Retinal pigment epithelial cell (primary cell): ENCODE measurements at regions not wholly inside any gene's neighbourhood (a gene's known extent, or its start where the extent isn't known, plus 50 kb on each side); places are given as distances from the start of the nearest gene placed in this dataset.

Source experiments
- DNase-seq: peaks from one replicate; pipeline ENCODE4 v3.0.0-alpha.2; 2010; ENCODE audit warnings: low read depth
- H3K4me3 ChIP-seq: 2 replicates; pipeline ENCODE4 v1.5.1; 2011; ENCODE audit warnings: mild to moderate bottlenecking, low read length, control low read depth, moderate library complexity
- CTCF ChIP-seq: conservative IDR thresholded peaks from 2 replicates; pipeline ENCODE4 v1.5.1; 2011; ENCODE audit warnings: low read depth, low read length, control low read depth, inconsistent platforms

GRCh38 chr12:65534238-65534841 lies 255.9 kb downstream of the MSRB3 start:
- H3K4me3 ChIP-seq, result no peak overlapping the region
- TF ChIP-seq CTCF, result no peak
- DNase-seq, result peak; percentile 58

- no peak for TF ChIP-seq CTCF
- DNase-seq, result no peak
- H3K4me3 ChIP-seq, result no peak overlapping the region
Measured at GRCh38 chr12:65535946-65536345, 257.5 kb downstream of the MSRB3 start.

GRCh38 chr12:65536351-65536750 lies 257.9 kb downstream of the MSRB3 start:
- no peak overlapping the region for H3K4me3 ChIP-seq
- no peak for DNase-seq
- no peak for TF ChIP-seq CTCF

- H3K4me3 ChIP-seq, result no peak overlapping the region
- DNase-seq, result peak; percentile 99
- no peak for TF ChIP-seq CTCF
Measured at GRCh38 chr12:65536876-65537681, 258.6 kb downstream of the MSRB3 start.

GRCh38 chr12:65537978-65538377 lies 259.5 kb downstream of the MSRB3 start:
- no peak for DNase-seq
- no peak overlapping the region for H3K4me3 ChIP-seq
- no peak for TF ChIP-seq CTCF

GRCh38 chr12:65539023-65539422 lies 260.5 kb downstream of the MSRB3 start:
- no peak overlapping the region for H3K4me3 ChIP-seq
- DNase-seq, result no peak
- TF ChIP-seq CTCF, result no peak

GRCh38 chr12:65540140-65540539 lies 261.7 kb downstream of the MSRB3 start:
- no peak for TF ChIP-seq CTCF
- DNase-seq, result no peak
- no peak overlapping the region for H3K4me3 ChIP-seq
